Caki2 (cell line): ENCODE measurements at regions not wholly inside any gene's neighbourhood (a gene's known extent, or its start where the extent isn't known, plus 50 kb on each side); places are given as distances from the start of the nearest gene placed in this dataset.
"Not testable (repeated sequence)": the region's sequence is repeated elsewhere in the genome, so short reads cannot be mapped to it uniquely, and the experiment has no call there.

ENCODE experiments used
- DNase-seq: peaks from one replicate; pipeline ENCODE4 v3.0.0-alpha.2; 2015; ENCODE audit warnings: low read depth
- in situ Hi-C: cut with HindIII; loops from 2 replicates; pipeline ENCODE4 v1.10.0; 2016; ENCODE audit warnings: low sequenced_read_pairs, low pct_unique_long_range_greater_than_20kb, mixed read lengths

- in situ Hi-C loops = no loop called here
These were observed 250.9 kb downstream of the TPBG start for GRCh38 chr6:82614518-82614917.

GRCh38 chr6:82616386-82617028 is 252.9 kb downstream of the TPBG start:
- in situ Hi-C loops = no loop called here
- no peak for DNase-seq

More at GRCh38 chr6:82614518-82614917, 250.9 kb downstream of the TPBG start:
- no peak for DNase-seq

GRCh38 chr6:82617648-82618047 is 254.0 kb downstream of the TPBG start:
- DNase-seq = no peak
- in situ Hi-C loops = no loop called here

GRCh38 chr6:82619573-82619972 is 256.0 kb downstream of the TPBG start:
- no peak for DNase-seq
- in situ Hi-C loops = no loop called here

GRCh38 chr6:82622461-82622860 is 258.8 kb downstream of the TPBG start:
- DNase-seq = no peak
- in situ Hi-C loops = no loop called here

GRCh38 chr6:82624251-82624650 is 260.6 kb downstream of the TPBG start:
- in situ Hi-C loops = no loop called here
- no peak for DNase-seq

GRCh38 chr6:82626946-82627345 is 263.3 kb downstream of the TPBG start:
- DNase-seq, in situ Hi-C loops: not testable (repeated sequence)

- in situ Hi-C loops = no loop called here
- no peak for DNase-seq
These were observed 266.3 kb downstream of the TPBG start for GRCh38 chr6:82629921-82630320.

- in situ Hi-C loops = no loop called here
- no peak for DNase-seq
These were observed 278.1 kb downstream of the TPBG start for GRCh38 chr6:82641677-82642076.

- in situ Hi-C loops = no loop called here
These were observed 282.1 kb downstream of the TPBG start for GRCh38 chr6:82645536-82646230.

GRCh38 chr6:82646231-82646615 is 282.6 kb downstream of the TPBG start:
- in situ Hi-C loops = no loop called here
- peak; percentile 9 for DNase-seq

More at GRCh38 chr6:82645536-82646230, 282.1 kb downstream of the TPBG start:
- DNase-seq = no peak

GRCh38 chr6:82651845-82652335 is 288.3 kb downstream of the TPBG start:
- in situ Hi-C loops = no loop called here
- DNase-seq = no peak

- DNase-seq = no peak
- in situ Hi-C loops = no loop called here
These were observed 315.6 kb downstream of the TPBG start for GRCh38 chr6:82679232-82679631.

- in situ Hi-C loops = no loop called here
- DNase-seq = no peak
These were observed 316.6 kb downstream of the TPBG start for GRCh38 chr6:82680192-82680591.

- in situ Hi-C loops = no loop called here
- DNase-seq = no peak
These were observed 317.6 kb downstream of the TPBG start for GRCh38 chr6:82681119-82681714.

- DNase-seq = no peak
- in situ Hi-C loops = no loop called here
These were observed 323.1 kb downstream of the TPBG start for GRCh38 chr6:82686719-82687118.

- DNase-seq = no peak
- in situ Hi-C loops = no loop called here
These were observed 324.2 kb downstream of the TPBG start for GRCh38 chr6:82687855-82688254.

GRCh38 chr6:82690283-82690682 is 326.7 kb downstream of the TPBG start:
- DNase-seq = no peak
- in situ Hi-C loops = no loop called here

GRCh38 chr6:82691997-82692396 is 328.4 kb downstream of the TPBG start:
- in situ Hi-C loops = no loop called here
- DNase-seq = no peak
